DND-41 (cell line): ENCODE measurements at regions not wholly inside any gene's neighbourhood (a gene's known extent, or its start where the extent isn't known, plus 50 kb on each side); places are given as distances from the start of the nearest gene placed in this dataset.
A peak's percentile ranks its signal among the peaks of the same experiment; 100 is the strongest.

Experiments
- ATAC-seq: fragments of 200-7000 bp; cut with Tn5 transposase; 3 replicates; pipeline ENCODE4 v1.9.1; 2021; ENCODE audit warnings: low read depth; ENCODE audit not compliant: insufficient read depth
- DNase-seq: peaks from one replicate; pipeline ENCODE4 v3.0.0-alpha.2; 2020
- H2AFZ ChIP-seq: 2 replicates; pipeline ENCODE4 v1.6.0; 2012; ENCODE audit warnings: low read depth, low read length
- H3K27ac ChIP-seq: 2 replicates; pipeline ENCODE4 v1.5.1; 2012; ENCODE audit warnings: low read length, inconsistent platforms
- H3K27me3 ChIP-seq: fragments of 200-600 bp; sonication (generic); 2 replicates; pipeline ENCODE4 v1.6.0; 2012; ENCODE audit warnings: low read length, mild to moderate bottlenecking, inconsistent platforms; ENCODE audit not compliant: insufficient read depth, poor library complexity
- H3K36me3 ChIP-seq: 2 replicates; pipeline ENCODE4 v1.5.1; 2012; ENCODE audit warnings: low read length, inconsistent platforms; ENCODE audit not compliant: insufficient read depth
- H3K4me1 ChIP-seq: 2 replicates; pipeline ENCODE4 v1.5.1; 2012; ENCODE audit warnings: mild to moderate bottlenecking, low read length; ENCODE audit not compliant: insufficient read depth
- H3K4me2 ChIP-seq: 2 replicates; pipeline ENCODE4 v1.6.0; 2012; ENCODE audit warnings: mild to moderate bottlenecking, moderate library complexity, low read length, inconsistent platforms; ENCODE audit not compliant: insufficient read depth
- H3K4me3 ChIP-seq, 2 experiments: fragments of 200-600 bp in 1 of 2; shearing (Covaris generic) in 1 of 2; 2 replicates each; pipeline ENCODE4 v1.5.1; 2012 to 2016; ENCODE audit warnings: inconsistent platforms in 2 of 2, low read length in 2 of 2, mild to moderate bottlenecking in 2 of 2, low read depth in 1 of 2, moderate library complexity in 1 of 2
- H3K79me2 ChIP-seq: 2 replicates; pipeline ENCODE4 v1.6.0; 2012; ENCODE audit warnings: low read length, inconsistent platforms; ENCODE audit not compliant: insufficient read depth
- H3K9ac ChIP-seq: 2 replicates; pipeline ENCODE4 v1.6.0; 2012; ENCODE audit warnings: low read depth, mild to moderate bottlenecking, inconsistent platforms, low read length, moderate library complexity
- H3K9me3 ChIP-seq: 2 replicates; pipeline ENCODE4 v1.5.1; 2012; ENCODE audit warnings: low read length, moderate library complexity, mild to moderate bottlenecking, inconsistent platforms; ENCODE audit not compliant: insufficient read depth, severe bottlenecking
- H4K20me1 ChIP-seq: 2 replicates; pipeline ENCODE4 v1.6.0; 2012; ENCODE audit warnings: low read length; ENCODE audit not compliant: insufficient read depth
- CTCF ChIP-seq: IDR thresholded peaks from 2 replicates; pipeline ENCODE4 v1.5.1; 2012; ENCODE audit warnings: borderline replicate concordance, low read length, moderate library complexity, mild to moderate bottlenecking; ENCODE audit not compliant: poor library complexity, severe bottlenecking; ENCODE audit errors: extremely low read depth
- EZH2 ChIP-seq: IDR thresholded peaks from 3 replicates; pipeline ENCODE4 v1.6.1; 2012; ENCODE audit warnings: borderline replicate concordance, low read depth, mild to moderate bottlenecking, moderate library complexity, low read length, inconsistent platforms; ENCODE audit not compliant: severe bottlenecking

GRCh38 chr18:67217551-67218166 lies 298.9 kb downstream of the DSEL start:
- ATAC-seq (peak; percentile 83), DNase-seq (peak; percentile 45)
- Histone ChIP-seq H3K9me3 (no peaks in the 10 kb centered on the region), H3K9ac (no peak overlapping the region), H3K27ac (no peak overlapping the region), H4K20me1 (no peaks in the 10 kb centered on the region), H3K4me3 (no peak overlapping the region), H3K27me3 (no peaks in the 10 kb centered on the region), H3K4me2 (no peak overlapping the region), H3K36me3 (no peaks in the 10 kb centered on the region), H3K4me1 (no peaks in the 10 kb centered on the region), H3K79me2 (no peaks in the 10 kb centered on the region), H2AFZ (no peak overlapping the region)
- TF ChIP-seq CTCF, result peak; percentile 84
- TF ChIP-seq EZH2, result no peak

GRCh38 chr18:67216846-67217245 lies 299.7 kb downstream of the DSEL start:
- H3K4me3 ChIP-seq, result no peak overlapping the region
- H3K9me3 ChIP-seq, result no peaks in the 10 kb centered on the region
- no peak overlapping the region for H3K9ac ChIP-seq
- no peak overlapping the region for H3K4me2 ChIP-seq
- H3K79me2 ChIP-seq, result no peaks in the 10 kb centered on the region
- no peak overlapping the region for H3K27ac ChIP-seq
- no peaks in the 10 kb centered on the region for H3K4me1 ChIP-seq
- H3K27me3 ChIP-seq, result no peaks in the 10 kb centered on the region
- no peaks in the 10 kb centered on the region for H3K36me3 ChIP-seq
- ATAC-seq (no peak), DNase-seq (no peak)
- H4K20me1 ChIP-seq, result no peaks in the 10 kb centered on the region
- no peak overlapping the region for H2AFZ ChIP-seq
- TF ChIP-seq CTCF (no peak), EZH2 (no peak)

GRCh38 chr18:67215686-67216085 lies 300.8 kb downstream of the DSEL start:
- Histone ChIP-seq H3K4me3 (no peak overlapping the region), H3K9ac (no peak overlapping the region), H3K4me2 (no peak overlapping the region), H3K27ac (no peak overlapping the region), H2AFZ (no peak overlapping the region), H3K79me2 (no peaks in the 10 kb centered on the region), H3K36me3 (no peaks in the 10 kb centered on the region), H3K4me1 (no peaks in the 10 kb centered on the region), H4K20me1 (no peaks in the 10 kb centered on the region), H3K27me3 (no peaks in the 10 kb centered on the region), H3K9me3 (no peaks in the 10 kb centered on the region)
- DNase-seq (no peak), ATAC-seq (no peak)
- TF ChIP-seq EZH2, result no peak
- no peak for TF ChIP-seq CTCF
